ENCODE measurements at regions not wholly inside any gene's neighbourhood (a gene's known extent, or its start where the extent isn't known, plus 50 kb on each side); places are given as distances from the start of the nearest gene placed in this dataset.

DNA sequence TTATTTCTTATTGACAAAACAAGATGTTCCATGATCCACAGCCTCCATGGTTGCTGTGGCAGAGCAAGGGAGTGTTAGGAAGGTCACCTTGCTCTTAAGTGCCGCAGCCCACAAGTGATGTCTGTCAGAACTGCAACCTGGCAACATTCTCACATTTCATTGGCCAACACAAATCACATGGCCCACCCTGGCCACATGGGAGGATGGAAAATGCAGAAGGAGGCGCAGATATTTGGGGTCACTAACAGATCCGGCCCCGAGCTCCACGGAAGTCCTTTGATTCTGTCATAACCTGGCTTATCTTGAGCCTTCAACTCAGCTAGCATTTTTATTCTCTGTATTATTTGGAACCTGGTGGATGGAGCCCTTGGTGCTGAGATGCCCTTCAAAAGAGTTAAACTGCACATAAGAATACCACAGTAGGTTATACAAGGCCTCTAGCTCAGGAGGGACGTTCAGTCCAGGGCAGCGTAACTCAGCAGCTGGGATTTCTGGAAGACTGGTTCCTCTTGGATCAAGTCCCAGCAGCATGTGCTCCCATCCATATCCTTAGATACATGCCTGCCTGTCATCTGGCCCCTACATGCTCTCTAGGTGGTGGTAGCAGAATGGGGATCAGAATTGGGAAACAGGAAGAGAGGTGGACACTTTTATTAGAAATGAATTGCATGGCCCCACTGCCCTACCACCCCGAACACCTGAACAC, 508.1 kb downstream of the HAPSTR1 start:
- WGBS (ENCODE audit: insufficient coverage), result 90% methylated on average over 8 of the region's 8 CpGs

DNA sequence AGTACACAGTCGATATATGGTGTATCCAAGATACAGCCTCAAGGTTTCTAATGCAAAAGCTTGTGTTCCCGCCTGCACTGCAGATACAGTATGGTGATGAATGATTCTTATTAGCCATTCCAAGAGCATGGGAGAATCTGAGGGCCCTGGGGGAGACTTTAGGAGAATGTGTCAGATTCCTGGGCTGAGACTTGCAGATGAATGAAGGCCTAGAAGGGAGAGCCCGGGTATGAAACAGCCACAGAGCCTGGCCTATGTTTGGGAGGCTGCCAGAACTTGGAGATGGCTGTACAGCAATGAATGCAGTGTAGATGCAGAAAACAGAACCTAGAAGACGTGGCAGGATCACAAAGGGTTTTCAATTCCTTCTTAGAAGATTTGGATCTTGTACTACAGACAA, 510.7 kb downstream of the HAPSTR1 start:
- ATAC-seq, result no peak
- H3K27ac ChIP-seq (ENCODE audit: low read length), result no peak overlapping the region
- DNase-seq, result no peak
- H3K4me3 Mint-ChIP-seq, result no peak overlapping the region
- H3K4me1 ChIP-seq (ENCODE audit: control insufficient read depth, insufficient read depth, low read length), result no peaks in the 10 kb centered on the region
- 68% methylated on average over 4 of the region's 4 CpGs for WGBS (ENCODE audit: insufficient coverage)
- TF ChIP-seq, protein P1, sequence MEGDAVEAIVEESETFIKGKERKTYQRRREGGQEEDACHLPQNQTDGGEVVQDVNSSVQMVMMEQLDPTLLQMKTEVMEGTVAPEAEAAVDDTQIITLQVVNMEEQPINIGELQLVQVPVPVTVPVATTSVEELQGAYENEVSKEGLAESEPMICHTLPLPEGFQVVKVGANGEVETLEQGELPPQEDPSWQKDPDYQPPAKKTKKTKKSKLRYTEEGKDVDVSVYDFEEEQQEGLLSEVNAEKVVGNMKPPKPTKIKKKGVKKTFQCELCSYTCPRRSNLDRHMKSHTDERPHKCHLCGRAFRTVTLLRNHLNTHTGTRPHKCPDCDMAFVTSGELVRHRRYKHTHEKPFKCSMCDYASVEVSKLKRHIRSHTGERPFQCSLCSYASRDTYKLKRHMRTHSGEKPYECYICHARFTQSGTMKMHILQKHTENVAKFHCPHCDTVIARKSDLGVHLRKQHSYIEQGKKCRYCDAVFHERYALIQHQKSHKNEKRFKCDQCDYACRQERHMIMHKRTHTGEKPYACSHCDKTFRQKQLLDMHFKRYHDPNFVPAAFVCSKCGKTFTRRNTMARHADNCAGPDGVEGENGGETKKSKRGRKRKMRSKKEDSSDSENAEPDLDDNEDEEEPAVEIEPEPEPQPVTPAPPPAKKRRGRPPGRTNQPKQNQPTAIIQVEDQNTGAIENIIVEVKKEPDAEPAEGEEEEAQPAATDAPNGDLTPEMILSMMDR (IDR thresholded peaks at IDR 0.05), result no peak
- H3K9me3 ChIP-seq (ENCODE audit: control insufficient read depth, insufficient read depth, low read length), result no peaks in the 10 kb centered on the region
- no peaks in the 10 kb centered on the region for H3K27me3 ChIP-seq (ENCODE audit: control insufficient read depth, insufficient read depth, low read length)
- no peak overlapping the region for H3K27ac Mint-ChIP-seq
- H3K4me3 ChIP-seq (ENCODE audit: low read length), result no peak overlapping the region
- H3K36me3 ChIP-seq (ENCODE audit: control insufficient read depth, insufficient read depth, low read length), result no peaks in the 10 kb centered on the region
- intact Hi-C loops (cut with micrococcal nuclease), result no loop called here
- no peaks in the 10 kb centered on the region for H3K4me1 Mint-ChIP-seq
- H3K27me3 Mint-ChIP-seq (ENCODE audit: low read depth in 2 of 2), result peaks cover 0 to 8% of the 10 kb centered on the region in 2 donors
- H3K9me3 Mint-ChIP-seq, result peaks cover 0 to 2% of the 10 kb centered on the region in 2 donors
- H3K36me3 Mint-ChIP-seq, result no peaks in the 10 kb centered on the region

More for the DNA sequence above, 508.1 kb downstream of the HAPSTR1 start:
- no peaks in the 10 kb centered on the region for H3K9me3 ChIP-seq (ENCODE audit: control insufficient read depth, insufficient read depth, low read length)
- H3K36me3 Mint-ChIP-seq, result no peaks in the 10 kb centered on the region
- no peaks in the 10 kb centered on the region for H3K4me1 ChIP-seq (ENCODE audit: control insufficient read depth, insufficient read depth, low read length)
- H3K27ac ChIP-seq (ENCODE audit: low read length), result no peak overlapping the region
- H3K27me3 Mint-ChIP-seq (ENCODE audit: low read depth in 2 of 2), result peaks cover 0 to 7% of the 10 kb centered on the region in 2 donors
- no peaks in the 10 kb centered on the region for H3K36me3 ChIP-seq (ENCODE audit: control insufficient read depth, insufficient read depth, low read length)
- intact Hi-C loops (cut with micrococcal nuclease), result no loop called here
- no peaks in the 10 kb centered on the region for H3K27me3 ChIP-seq (ENCODE audit: control insufficient read depth, insufficient read depth, low read length)
- DNase-seq, result no peak
- H3K4me3 ChIP-seq (ENCODE audit: low read length), result no peak overlapping the region
- no peak overlapping the region for H3K4me3 Mint-ChIP-seq
- TF ChIP-seq, protein P1 (IDR thresholded peaks at IDR 0.05), result no peak
- no peak for ATAC-seq
- no peak overlapping the region for H3K27ac Mint-ChIP-seq
- H3K9me3 Mint-ChIP-seq, result peaks cover 0 to 2% of the 10 kb centered on the region in 2 donors
- no peaks in the 10 kb centered on the region for H3K4me1 Mint-ChIP-seq

DNA sequence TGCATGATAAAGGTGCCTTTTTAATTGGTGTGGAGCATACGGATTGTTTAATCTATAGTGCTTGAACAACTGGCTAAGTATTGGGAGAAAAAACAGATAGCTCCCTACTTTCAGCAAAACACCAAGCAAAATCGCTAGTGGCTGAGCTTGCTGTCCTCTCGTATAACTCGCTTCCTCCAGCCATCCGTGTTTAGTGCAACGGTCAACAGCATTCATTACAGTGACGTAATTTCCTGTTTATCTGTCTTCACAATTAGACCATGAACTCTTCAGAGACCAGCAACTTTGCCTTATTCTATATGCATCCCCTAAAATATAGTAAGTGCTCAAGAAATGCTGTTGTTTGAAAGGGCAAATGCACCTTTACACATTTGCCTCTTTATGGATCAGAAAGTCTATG, 511.9 kb downstream of the HAPSTR1 start:
- H3K36me3 Mint-ChIP-seq, result no peaks in the 10 kb centered on the region
- H3K9me3 Mint-ChIP-seq, result peaks cover 0 to 2% of the 10 kb centered on the region in 2 donors
- no peak overlapping the region for H3K4me3 Mint-ChIP-seq
- no peak overlapping the region for H3K27ac Mint-ChIP-seq
- no peaks in the 10 kb centered on the region for H3K27me3 ChIP-seq (ENCODE audit: control insufficient read depth, insufficient read depth, low read length)
- no peaks in the 10 kb centered on the region for H3K4me1 Mint-ChIP-seq
- intact Hi-C loops (cut with micrococcal nuclease), result no loop called here
- DNase-seq (no peak), ATAC-seq (no peak)
- 55% methylated on average over 7 of the region's 7 CpGs for WGBS (ENCODE audit: insufficient coverage)
- no peak overlapping the region for H3K4me3 ChIP-seq (ENCODE audit: low read length)
- no peaks in the 10 kb centered on the region for H3K4me1 ChIP-seq (ENCODE audit: control insufficient read depth, insufficient read depth, low read length)
- no peaks in the 10 kb centered on the region for H3K9me3 ChIP-seq (ENCODE audit: control insufficient read depth, insufficient read depth, low read length)
- no peak overlapping the region for H3K27ac ChIP-seq (ENCODE audit: low read length)
- TF ChIP-seq, protein P1 (IDR thresholded peaks at IDR 0.05), result no peak
- H3K27me3 Mint-ChIP-seq (ENCODE audit: low read depth in 2 of 2), result peaks cover 0 to 8% of the 10 kb centered on the region in 2 donors
- H3K36me3 ChIP-seq (ENCODE audit: control insufficient read depth, insufficient read depth, low read length), result no peaks in the 10 kb centered on the region
